ENCODE measurements at regions not wholly inside any gene's neighbourhood (a gene's known extent, or its start where the extent isn't known, plus 50 kb on each side); places are given as distances from the start of the nearest gene placed in this dataset.

DNA sequence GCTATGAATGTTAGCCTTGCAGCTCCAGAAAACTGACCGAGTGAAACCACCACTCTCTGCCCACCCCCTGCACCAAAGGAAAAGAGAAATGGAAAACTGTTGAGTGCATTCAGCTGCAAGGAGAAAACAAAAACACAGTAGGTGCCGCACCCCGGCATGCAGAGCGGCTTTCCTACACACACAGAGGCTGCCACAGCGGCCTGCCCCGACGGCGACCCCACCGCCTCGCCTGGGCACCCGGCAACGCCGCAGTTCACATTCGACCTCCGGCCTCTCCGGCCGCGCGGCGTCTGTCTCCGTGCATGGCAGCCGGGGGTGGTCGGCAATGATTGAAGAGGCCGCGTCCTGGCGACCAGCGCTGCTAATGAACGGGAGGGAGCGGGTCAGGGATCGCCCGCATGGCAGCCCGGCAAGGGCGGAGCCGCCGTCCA, 417.1 kb upstream of the SALL3 start (continued):
- TF ChIP-seq ZNF687 (CRISPR knock-in tag; IDR thresholded peaks at IDR 0.05) (no peak), ZNF747 (CRISPR knock-in tag; IDR thresholded peaks at IDR 0.05; ENCODE audit: borderline replicate concordance) (no peak), JUNB (CRISPR knock-in tag; IDR thresholded peaks at IDR 0.05; ENCODE audit: borderline replicate concordance) (no peak)
- TF ChIP-seq, protein P1, sequence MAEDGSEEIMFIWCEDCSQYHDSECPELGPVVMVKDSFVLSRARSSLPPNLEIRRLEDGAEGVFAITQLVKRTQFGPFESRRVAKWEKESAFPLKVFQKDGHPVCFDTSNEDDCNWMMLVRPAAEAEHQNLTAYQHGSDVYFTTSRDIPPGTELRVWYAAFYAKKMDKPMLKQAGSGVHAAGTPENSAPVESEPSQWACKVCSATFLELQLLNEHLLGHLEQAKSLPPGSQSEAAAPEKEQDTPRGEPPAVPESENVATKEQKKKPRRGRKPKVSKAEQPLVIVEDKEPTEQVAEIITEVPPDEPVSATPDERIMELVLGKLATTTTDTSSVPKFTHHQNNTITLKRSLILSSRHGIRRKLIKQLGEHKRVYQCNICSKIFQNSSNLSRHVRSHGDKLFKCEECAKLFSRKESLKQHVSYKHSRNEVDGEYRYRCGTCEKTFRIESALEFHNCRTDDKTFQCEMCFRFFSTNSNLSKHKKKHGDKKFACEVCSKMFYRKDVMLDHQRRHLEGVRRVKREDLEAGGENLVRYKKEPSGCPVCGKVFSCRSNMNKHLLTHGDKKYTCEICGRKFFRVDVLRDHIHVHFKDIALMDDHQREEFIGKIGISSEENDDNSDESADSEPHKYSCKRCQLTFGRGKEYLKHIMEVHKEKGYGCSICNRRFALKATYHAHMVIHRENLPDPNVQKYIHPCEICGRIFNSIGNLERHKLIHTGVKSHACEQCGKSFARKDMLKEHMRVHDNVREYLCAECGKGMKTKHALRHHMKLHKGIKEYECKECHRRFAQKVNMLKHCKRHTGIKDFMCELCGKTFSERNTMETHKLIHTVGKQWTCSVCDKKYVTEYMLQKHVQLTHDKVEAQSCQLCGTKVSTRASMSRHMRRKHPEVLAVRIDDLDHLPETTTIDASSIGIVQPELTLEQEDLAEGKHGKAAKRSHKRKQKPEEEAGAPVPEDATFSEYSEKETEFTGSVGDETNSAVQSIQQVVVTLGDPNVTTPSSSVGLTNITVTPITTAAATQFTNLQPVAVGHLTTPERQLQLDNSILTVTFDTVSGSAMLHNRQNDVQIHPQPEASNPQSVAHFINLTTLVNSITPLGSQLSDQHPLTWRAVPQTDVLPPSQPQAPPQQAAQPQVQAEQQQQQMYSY (CRISPR knock-in tag; IDR thresholded peaks at IDR 0.05), result no peak

- FAIRE-seq (no peak), ATAC-seq (no peak), DNase-seq (ENCODE audit: low spot score) (no peak)
- no peak overlapping the region for H2AFZ ChIP-seq (ENCODE audit: low read length)
- no peaks in the 10 kb centered on the region for H3K9me3 ChIP-seq (ENCODE audit: low read length)
- BruUV-seq (replicated peaks), result no TSS peak
- no peak overlapping the region for H3K4me2 ChIP-seq (ENCODE audit: low read depth, low read length)
- in situ Hi-C loops (cut with HindIII; ENCODE audit: extremely low pct_ligation_motif_present, low pct_unique_long_range_greater_than_20kb), result no loop called here
- CTCF ChIA-PET (ENCODE audit: low intra/inter-chr PET ratio, low total read pairs), result no interaction called here
- POLR2A ChIA-PET, result no interaction called here
- WGBS (ENCODE audit: low lambda C conversion rate), result 21% methylated on average over 7 of the region's 15 CpGs
- no peaks in the 10 kb centered on the region for H4K20me1 ChIP-seq (ENCODE audit: insufficient read depth, low read length)
- H3K4me1 ChIP-seq (ENCODE audit: insufficient read depth, low read length), result no peaks in the 10 kb centered on the region
- TF ChIP-seq, protein P2, sequence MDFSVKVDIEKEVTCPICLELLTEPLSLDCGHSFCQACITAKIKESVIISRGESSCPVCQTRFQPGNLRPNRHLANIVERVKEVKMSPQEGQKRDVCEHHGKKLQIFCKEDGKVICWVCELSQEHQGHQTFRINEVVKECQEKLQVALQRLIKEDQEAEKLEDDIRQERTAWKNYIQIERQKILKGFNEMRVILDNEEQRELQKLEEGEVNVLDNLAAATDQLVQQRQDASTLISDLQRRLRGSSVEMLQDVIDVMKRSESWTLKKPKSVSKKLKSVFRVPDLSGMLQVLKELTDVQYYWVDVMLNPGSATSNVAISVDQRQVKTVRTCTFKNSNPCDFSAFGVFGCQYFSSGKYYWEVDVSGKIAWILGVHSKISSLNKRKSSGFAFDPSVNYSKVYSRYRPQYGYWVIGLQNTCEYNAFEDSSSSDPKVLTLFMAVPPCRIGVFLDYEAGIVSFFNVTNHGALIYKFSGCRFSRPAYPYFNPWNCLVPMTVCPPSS (IDR thresholded peaks at IDR 0.05), result no peak
- TF ChIP-seq CEBPB (IDR thresholded peaks at IDR 0.05; ENCODE audit: borderline replicate concordance, low read depth, low read length) (no peak), IKZF1 (IDR thresholded peaks at IDR 0.05) (no peak), ZNF879 (CRISPR knock-in tag; IDR thresholded peaks at IDR 0.05) (no peak), ZSCAN12 (CRISPR knock-in tag; IDR thresholded peaks at IDR 0.05) (no peak), ZFP41 (CRISPR knock-in tag; IDR thresholded peaks at IDR 0.05; ENCODE audit: borderline replicate concordance) (no peak), ZNF292 (CRISPR knock-in tag; IDR thresholded peaks at IDR 0.05; ENCODE audit: borderline replicate concordance, low read depth) (no peak), ZNF777 (CRISPR knock-in tag; IDR thresholded peaks at IDR 0.05) (no peak), ISX (CRISPR knock-in tag; conservative IDR thresholded peaks at IDR 0.05) (no peak)
- no peaks in the 10 kb centered on the region for H3K36me3 ChIP-seq (replicated peaks in 1 of 2; ENCODE audit: control insufficient read depth in 1 of 2, insufficient read depth in 2 of 2, low read length in 2 of 2)
- H3K27me3 ChIP-seq (ENCODE audit: control insufficient read depth in 1 of 2, insufficient read depth in 2 of 2, low read length in 2 of 2), result no peaks in the 10 kb centered on the region
- no peak overlapping the region for H3K27ac ChIP-seq (ENCODE audit: extremely low read length, insufficient read depth, low read length)
- H3K9ac ChIP-seq (ENCODE audit: insufficient read depth, low read depth, low read length), result no peak overlapping the region
- no peak overlapping the region for H3K4me3 ChIP-seq (replicated peaks in 1 of 3; ENCODE audit: insufficient read depth in 1 of 3, low read depth in 2 of 3, low read length in 3 of 3)
- no peaks in the 10 kb centered on the region for H3K79me2 ChIP-seq (ENCODE audit: insufficient read depth, low read length)
- intact Hi-C loops (cut with micrococcal nuclease; ENCODE audit: unreplicated experiment), result no loop called here
These were observed 416.5 kb upstream of the SALL3 start for GRCh38 chr18:78563110-78563509.

Data from HepG2 (cell line).